Pancreas (tissue), 10 donors: ENCODE measurements at regions not wholly inside any gene's neighbourhood (a gene's known extent, or its start where the extent isn't known, plus 50 kb on each side); places are given as distances from the start of the nearest gene placed in this dataset.

Experiments used
- ATAC-seq, 4 donors: fragments of 200-7000 bp; cut with Tn5 transposase; one replicate each; pipeline versions ENCODE4 v1.8.0 to v1.9.1; 2020; ENCODE audit warnings: mild to moderate bottlenecking in 4 of 4, moderate library complexity in 4 of 4
- DNase-seq, 6 donors: peaks; one replicate each; pipeline ENCODE4 v3.0.0-alpha.2; 2020
- FAIRE-seq: peaks from 2 replicates; lab custom pipeline; 2012; peaks lifted over from hg19 to GRCh38; lab: Jason Lieb, UNC
- H3K27ac ChIP-seq, 4 donors: fragments of 200-600 bp; sonication (generic); 1 replicate in 3 of 4; 2 replicates in 1 of 4; pipeline versions ENCODE4 v1.5.0 to v1.8.0; 2020
- H3K27me3 ChIP-seq, 4 donors: fragments of 200-600 bp; one replicate each; pipeline ENCODE4 v1.8.0; 2021
- H3K36me3 ChIP-seq, 3 donors: fragments of 200-600 bp; sonication (generic) in 1 of 3; one replicate each; pipeline versions ENCODE4 v1.5.0 to v1.8.0; 2020 to 2021
- H3K4me1 ChIP-seq, 3 donors: fragments of 200-600 bp; one replicate each; pipeline ENCODE4 v1.8.0; 2021
- H3K4me3 ChIP-seq, 4 donors: fragments of 200-600 bp; sonication (generic) in 2 of 4; one replicate each; pipeline versions ENCODE4 v1.5.0 to v1.8.0; 2020 to 2021
- H3K9me3 ChIP-seq, 4 donors: fragments of 200-600 bp; one replicate each; pipeline ENCODE4 v1.8.0; 2021
- CTCF ChIP-seq, 4 donors: fragments of 200-600 bp; sonication (generic) in 3 of 4; IDR thresholded peaks; one replicate each; pipeline versions ENCODE4 v1.5.0 to v1.8.0; 2021; ENCODE audit warnings: antibody characterized with exemption in 4 of 4
- WGBS, 2 donors: extraction: QIAGEN DNeasy Blood & Tissue Kit; methylation state at CpG; one replicate each; pipeline ENCODE4 v1.1.7; 2013; 5-methylcytosine and 5-hydroxymethylcytosine counted together
- intact Hi-C, 3 donors: fragments of 100-400 bp; cut with DNase I; formaldehyde crosslinking; loops; one replicate each; pipeline versions ENCODE4 v1.11.1 to v1.14.2; 2022
- donor health status: healthy with polysubstance abuse.
- donor health status: DM: no; HTN: no; CAD: no; lungs with moderate emphysema.
- donor health status: DM: no; HTN: no; CAD: no.
- donor health status: control.
- donor health status: control.
- donor health status: Bipolar disorder and iron deficiency.
- donor health status: DM: yes; HTN: yes; CAD: no.
- donor health status: DM: no; HTN: no; CAD: no.
- donor health status: DM: no; HTN: no; CAD: no.
- donor health status: DM: yes; HTN: yes; CAD: no.

- WGBS, 2 donors: 61 to 73% methylated on average over 8 of the region's 8 CpGs
- Histone ChIP-seq H3K27me3 (no peaks in the 10 kb centered on the region), H3K27ac (no peak overlapping the region), H3K4me1 (no peaks in the 10 kb centered on the region), H3K36me3 (no peaks in the 10 kb centered on the region), H3K4me3 (no peak overlapping the region), H3K9me3 (no peaks in the 10 kb centered on the region)
- intact Hi-C loops: no loop called here
- ATAC-seq (no peak), FAIRE-seq (no peak), DNase-seq (no peak)
- TF ChIP-seq CTCF (IDR thresholded peaks at IDR 0.05): no peak
These were observed 829.3 kb downstream of the NLGN4X start for GRCh38 chrX:5399403-5399802.

- H3K27ac ChIP-seq: no peak overlapping the region
- DNase-seq: no peak
- 39 to 41% methylated on average over 7 of the region's 7 CpGs for WGBS, 2 donors
- no peaks in the 10 kb centered on the region for H3K4me1 ChIP-seq
- H3K27me3 ChIP-seq: no peaks in the 10 kb centered on the region
- FAIRE-seq: no peak
- ATAC-seq: no peak
- no peaks in the 10 kb centered on the region for H3K36me3 ChIP-seq
- H3K9me3 ChIP-seq: no peaks in the 10 kb centered on the region
- intact Hi-C loops: no loop called here
- no peak for TF ChIP-seq CTCF (IDR thresholded peaks at IDR 0.05)
- no peak overlapping the region for H3K4me3 ChIP-seq
These were observed 831.3 kb downstream of the NLGN4X start for GRCh38 chrX:5397409-5397808.

GRCh38 chrX:5390376-5390775 is 838.3 kb downstream of the NLGN4X start:
- Histone ChIP-seq H3K9me3 (no peaks in the 10 kb centered on the region), H3K27ac (no peak overlapping the region), H3K4me1 (no peaks in the 10 kb centered on the region), H3K36me3 (no peaks in the 10 kb centered on the region), H3K27me3 (no peaks in the 10 kb centered on the region), H3K4me3 (no peak overlapping the region)
- WGBS, 2 donors: 59 to 72% methylated on average over 13 to 14 of the region's 14 CpGs
- FAIRE-seq (no peak), ATAC-seq (no peak), DNase-seq (peak in 1 of 6 donors; percentile 40)
- intact Hi-C loops: no loop called here
- no peak for TF ChIP-seq CTCF (IDR thresholded peaks at IDR 0.05)

GRCh38 chrX:5388087-5388486 is 840.6 kb downstream of the NLGN4X start:
- intact Hi-C loops: no loop called here
- H3K9me3 ChIP-seq: no peaks in the 10 kb centered on the region
- 65 to 75% methylated on average over 6 of the region's 6 CpGs for WGBS, 2 donors
- H3K4me3 ChIP-seq: no peak overlapping the region
- no peaks in the 10 kb centered on the region for H3K27me3 ChIP-seq
- TF ChIP-seq CTCF (IDR thresholded peaks at IDR 0.05): no peak
- no peaks in the 10 kb centered on the region for H3K4me1 ChIP-seq
- ATAC-seq: no peak
- no peaks in the 10 kb centered on the region for H3K36me3 ChIP-seq
- FAIRE-seq: no peak
- H3K27ac ChIP-seq: no peak overlapping the region
- DNase-seq: no peak

GRCh38 chrX:5380426-5380825 is 848.2 kb downstream of the NLGN4X start:
- FAIRE-seq (no peak), ATAC-seq (no peak), DNase-seq (no peak)
- no peak overlapping the region for H3K27ac ChIP-seq
- no peaks in the 10 kb centered on the region for H3K4me1 ChIP-seq
- no peak for TF ChIP-seq CTCF (IDR thresholded peaks at IDR 0.05)
- H3K4me3 ChIP-seq: no peak overlapping the region
- H3K9me3 ChIP-seq: no peaks in the 10 kb centered on the region
- no peaks in the 10 kb centered on the region for H3K36me3 ChIP-seq
- intact Hi-C loops: no loop called here
- H3K27me3 ChIP-seq: peaks cover 0 to 5% (median 0%) of the 10 kb centered on the region in 4 donors
- WGBS, 2 donors: 31 to 34% methylated on average over 3 of the region's 3 CpGs
